H1 (cell line): ENCODE measurements at regions not wholly inside any gene's neighbourhood (a gene's known extent, or its start where the extent isn't known, plus 50 kb on each side); places are given as distances from the start of the nearest gene placed in this dataset.

ENCODE experiments used
- CTCF ChIA-PET: fragments of 300-600 bp; sonication (Branson Sonifier 250); formaldehyde crosslinking; loops from one replicate; lab custom pipeline; 2021; ENCODE audit not compliant: partially characterized antibody; lab: Charles Lee
- POLR2A ChIA-PET: fragments of 300-600 bp; sonication (Branson Sonifier 250); formaldehyde crosslinking; loops from one replicate; lab custom pipeline; 2021; ENCODE audit warnings: inconsistent platforms; ENCODE audit not compliant: partially characterized antibody; lab: Charles Lee
- DNase-seq, 2 experiments: peaks; one replicate each; pipeline versions ENCODE4 v3.0.0 to v3.0.0-alpha.2; 2010 to 2022; ENCODE audit warnings: low spot score in 2 of 2, low read depth in 1 of 2, mixed read lengths in 1 of 2
- FAIRE-seq: peaks from 2 replicates; lab custom pipeline; 2011; peaks lifted over from hg19 to GRCh38; lab: Jason Lieb, UNC
- H2AFZ ChIP-seq: 2 replicates; pipeline ENCODE4 v1.8.1; 2012; ENCODE audit warnings: low read length, inconsistent platforms
- H2AK5ac ChIP-seq: 2 replicates; pipeline ENCODE4 v1.6.1; 2013; ENCODE audit warnings: low read depth, low read length
- H2BK120ac ChIP-seq: replicated peaks from 2 replicates; pipeline ENCODE3; 2013; ENCODE audit warnings: low read depth, low read length, inconsistent platforms
- H2BK12ac ChIP-seq: 2 replicates; pipeline ENCODE4 v1.6.1; 2013; ENCODE audit warnings: low read depth, low read length
- H2BK15ac ChIP-seq: 2 replicates; pipeline ENCODE4 v1.6.1; 2013; ENCODE audit warnings: low read length
- H2BK20ac ChIP-seq: 2 replicates; pipeline ENCODE4 v1.6.1; 2013; ENCODE audit warnings: low read length
- H2BK5ac ChIP-seq: 2 replicates; pipeline ENCODE4 v1.6.1; 2013; ENCODE audit warnings: low read depth, low read length
- H3K14ac ChIP-seq: 2 replicates; pipeline ENCODE4 v1.6.1; 2013; ENCODE audit warnings: inconsistent platforms; ENCODE audit not compliant: insufficient read length
- H3K18ac ChIP-seq: 2 replicates; pipeline ENCODE4 v1.6.1; 2013; ENCODE audit warnings: low read length; ENCODE audit errors: extremely low read depth
- H3K23ac ChIP-seq: 2 replicates; pipeline ENCODE4 v1.6.1; 2013; ENCODE audit warnings: inconsistent platforms; ENCODE audit not compliant: insufficient read length
- H3K23me2 ChIP-seq: 2 replicates; pipeline ENCODE4 v1.6.1; 2013; ENCODE audit warnings: low read depth, low read length
- H3K27ac ChIP-seq: 2 replicates; pipeline ENCODE4 v1.6.1; 2011; ENCODE audit warnings: low read depth, low read length, inconsistent platforms
- H3K27me3 ChIP-seq, 4 experiments: replicated peaks in 1 of 4; 1 replicate in 1 of 4; 2 replicates in 3 of 4; pipeline versions ENCODE4 v1.6.1 to v1.8.1; 2011 to 2013; ENCODE audit warnings: low read length in 3 of 4, mild to moderate bottlenecking in 3 of 4, inconsistent platforms in 2 of 4, mixed read lengths in 2 of 4, moderate library complexity in 1 of 4; ENCODE audit not compliant: control insufficient read depth in 3 of 4, insufficient read depth in 3 of 4; ENCODE audit errors: extremely low read depth in 1 of 4
- H3K36me3 ChIP-seq, 4 experiments: 2 replicates each; pipeline versions ENCODE4 v1.6.1 to v1.8.1; 2011 to 2013; ENCODE audit warnings: mild to moderate bottlenecking in 4 of 4, low read length in 3 of 4, moderate library complexity in 2 of 4, control low read depth in 1 of 4, inconsistent platforms in 1 of 4; ENCODE audit not compliant: insufficient read depth in 4 of 4, control insufficient read depth in 2 of 4
- H3K4ac ChIP-seq: replicated peaks from 2 replicates; pipeline ENCODE3; 2013; ENCODE audit warnings: low read length, low read depth, mixed read lengths, inconsistent platforms; ENCODE audit not compliant: insufficient read length
- H3K4me1 ChIP-seq, 4 experiments: replicated peaks in 1 of 4; 1 replicate in 1 of 4; 2 replicates in 3 of 4; pipeline versions ENCODE4 v1.6.1 to v1.8.1; 2011 to 2013; ENCODE audit warnings: low read length in 3 of 4, inconsistent platforms in 2 of 4, mixed read lengths in 1 of 4; ENCODE audit not compliant: insufficient read depth in 4 of 4, control insufficient read depth in 3 of 4
- H3K4me2 ChIP-seq, 2 experiments: 2 replicates each; pipeline versions ENCODE4 v1.6.1 to v1.8.1; 2011 to 2013; ENCODE audit warnings: low read depth in 2 of 2, low read length in 2 of 2, control low read depth in 1 of 2, inconsistent platforms in 1 of 2, mild to moderate bottlenecking in 1 of 2; ENCODE audit not compliant: insufficient read depth in 1 of 2
- H3K4me3 ChIP-seq, 4 experiments: fragments of 200-600, 300-600 bp in 1 of 4; sonication (generic), shearing (Covaris generic), sonication (Bioruptor Twin) in 1 of 4; 2 replicates each; pipeline versions ENCODE4 v1.5.1 to v1.8.1; 2011 to 2016; ENCODE audit warnings: low read length in 4 of 4, low read depth in 3 of 4, control low read depth in 2 of 4, inconsistent platforms in 2 of 4, mild to moderate bottlenecking in 2 of 4, mixed read lengths in 1 of 4, moderate library complexity in 1 of 4; ENCODE audit not compliant: insufficient read depth in 2 of 4; ENCODE audit errors: extremely low read depth in 1 of 4
- H3K56ac ChIP-seq: replicated peaks from 2 replicates; pipeline ENCODE3; 2013; ENCODE audit warnings: low read depth, mild to moderate bottlenecking, mixed read lengths, low read length, inconsistent platforms; ENCODE audit not compliant: insufficient read length
- H3K79me1 ChIP-seq: 2 replicates; pipeline ENCODE4 v1.6.1; 2013; ENCODE audit warnings: low read depth, low read length, control low read depth
- H3K79me2 ChIP-seq, 2 experiments: 2 replicates each; pipeline versions ENCODE4 v1.6.1 to v1.8.1; 2012 to 2013; ENCODE audit warnings: low read length in 2 of 2, mild to moderate bottlenecking in 2 of 2, inconsistent platforms in 1 of 2; ENCODE audit not compliant: insufficient read depth in 2 of 2, control insufficient read depth in 1 of 2
- H3K9ac ChIP-seq, 4 experiments: replicated peaks in 1 of 4; 1 replicate in 1 of 4; 2 replicates in 3 of 4; pipeline versions ENCODE4 v1.6.1 to v1.8.1; 2011 to 2013; ENCODE audit warnings: low read depth in 3 of 4, low read length in 3 of 4, control low read depth in 2 of 4, mild to moderate bottlenecking in 2 of 4, moderate library complexity in 2 of 4, inconsistent platforms in 1 of 4; ENCODE audit errors: extremely low read depth in 1 of 4
- H3K9me3 ChIP-seq, 2 experiments: 2 replicates each; pipeline versions ENCODE4 v1.6.1 to v1.8.1; 2012 to 2013; ENCODE audit warnings: mild to moderate bottlenecking in 2 of 2, moderate library complexity in 2 of 2, control low read depth in 1 of 2, inconsistent platforms in 1 of 2, low read depth in 1 of 2, low read length in 1 of 2, mixed read lengths in 1 of 2; ENCODE audit not compliant: insufficient read depth in 2 of 2
- H4K20me1 ChIP-seq, 2 experiments: replicated peaks in 1 of 2; 2 replicates each; pipeline versions ENCODE3 to v1.8.1; 2011 to 2013; ENCODE audit warnings: inconsistent platforms in 2 of 2, low read length in 2 of 2, mild to moderate bottlenecking in 1 of 2; ENCODE audit not compliant: insufficient read depth in 2 of 2, control insufficient read depth in 1 of 2
- H4K5ac ChIP-seq: 2 replicates; pipeline ENCODE4 v1.6.1; 2013; ENCODE audit warnings: low read length, low read depth, mixed read lengths, inconsistent platforms; ENCODE audit not compliant: insufficient read length
- H4K8ac ChIP-seq: 2 replicates; pipeline ENCODE4 v1.8.0; 2013; ENCODE audit warnings: mild to moderate bottlenecking, moderate library complexity, low read length, inconsistent platforms; ENCODE audit not compliant: insufficient read depth; ENCODE audit errors: extremely low read depth
- H4K91ac ChIP-seq: replicated peaks from 2 replicates; pipeline ENCODE3; 2013; ENCODE audit warnings: low read length, mixed read lengths, inconsistent platforms; ENCODE audit not compliant: insufficient read length
- HDAC6 ChIP-seq: IDR thresholded peaks from one replicate; pipeline ENCODE4 v1.7.1; 2012; ENCODE audit warnings: low read depth, mild to moderate bottlenecking, inconsistent platforms, low read length, moderate library complexity
- JUND ChIP-seq: IDR thresholded peaks from 2 replicates; pipeline ENCODE4 v1.6.1; 2011; ENCODE audit warnings: mild to moderate bottlenecking, improper control_type of control experiment, low read length
- RXRA ChIP-seq: IDR thresholded peaks from 2 replicates; pipeline ENCODE4 v1.6.1; 2011; ENCODE audit warnings: low read depth, mild to moderate bottlenecking, low read length, moderate library complexity; ENCODE audit not compliant: insufficient read depth
- SIRT6 ChIP-seq: IDR thresholded peaks from one replicate; pipeline ENCODE4 v1.7.1; 2012; ENCODE audit warnings: low read length, inconsistent platforms
- SRF ChIP-seq: IDR thresholded peaks from 2 replicates; pipeline ENCODE4 v1.6.1; 2011; ENCODE audit warnings: mild to moderate bottlenecking, low read depth, low read length, moderate library complexity
- TAF7 ChIP-seq: optimal IDR thresholded peaks from 2 replicates; pipeline ENCODE3; 2011; ENCODE audit warnings: low read depth, mild to moderate bottlenecking, inconsistent platforms, low read length, moderate library complexity, borderline replicate concordance
- WGBS, 2 experiments: shearing (Covaris generic) in 1 of 2; methylation state at CpG; one replicate each; pipeline versions ENCODE4 v1.1.6 to v1.1.7; 2013 to 2015; ENCODE audit warnings: low lambda C conversion rate in 2 of 2, mixed read lengths in 2 of 2, inconsistent platforms in 1 of 2, low coverage in 1 of 2, missing lambda C conversion rate in 1 of 2; ENCODE audit not compliant: insufficient replicate concordance in 2 of 2, insufficient coverage in 1 of 2, insufficient read length in 1 of 2; ENCODE audit errors: extremely low coverage in 1 of 2, missing lambda C conversion rate in 1 of 2; 5-methylcytosine and 5-hydroxymethylcytosine counted together
- TF ChIP-seq, protein P1 (sequence below): IDR thresholded peaks from 2 replicates; pipeline ENCODE4 v1.6.1; 2011; ENCODE audit warnings: low read depth, mild to moderate bottlenecking, low read length; ENCODE audit not compliant: insufficient read depth
- TF ChIP-seq, protein P2 (sequence below): IDR thresholded peaks from 2 replicates; pipeline ENCODE4 v1.6.1; 2011; ENCODE audit warnings: low read length, improper control_type of control experiment
- TF ChIP-seq, protein P3 (sequence below), 3 experiments: IDR thresholded peaks; 1 replicate in 2 of 3; 2 replicates in 1 of 3; pipeline versions ENCODE4 v1.5.1 to v1.6.1; 2011; ENCODE audit warnings: low read length in 3 of 3, mild to moderate bottlenecking in 3 of 3, inconsistent platforms in 2 of 3, low read depth in 1 of 3, moderate library complexity in 1 of 3; ENCODE audit not compliant: insufficient read depth in 1 of 3; ENCODE audit errors: control extremely low read depth in 1 of 3

DNA sequence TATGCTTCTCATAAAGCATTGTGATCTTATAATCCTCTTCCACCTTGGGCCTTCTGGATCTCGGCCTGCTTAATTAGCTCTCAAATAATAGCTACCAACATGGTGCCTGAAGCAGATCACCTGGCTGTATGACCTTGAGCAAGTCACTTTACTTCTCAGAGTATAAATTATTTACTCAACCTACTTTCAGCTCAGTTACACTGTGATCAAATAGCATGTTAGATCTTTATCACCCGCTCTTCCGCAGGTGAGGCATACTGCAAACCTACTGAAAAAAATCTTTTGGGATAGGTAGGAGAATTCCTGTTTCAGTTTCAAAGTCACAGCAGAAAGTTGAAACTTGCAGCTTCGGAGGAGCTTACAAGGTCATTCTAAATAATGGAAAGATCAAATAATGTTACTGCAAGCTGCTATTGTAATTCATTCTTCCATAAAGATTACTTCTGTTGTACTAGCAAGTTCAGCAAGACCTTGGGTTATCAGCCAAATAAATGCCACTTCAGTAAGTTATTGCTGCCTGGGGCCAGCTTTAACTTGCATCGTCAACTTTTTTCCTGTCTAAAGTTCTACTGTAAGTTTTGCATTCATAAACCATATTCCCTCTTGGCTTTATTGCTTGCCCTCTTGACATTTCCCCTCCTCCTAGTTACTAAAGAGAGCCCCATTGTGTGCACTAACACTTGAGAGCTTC lies 268.4 kb upstream of the ATP11B start:
- POLR2A ChIA-PET, result no interaction called here
- Histone ChIP-seq H3K79me1 (no peaks in the 10 kb centered on the region), H3K56ac (no peak overlapping the region), H3K9me3 (no peaks in the 10 kb centered on the region), H2BK12ac (no peak overlapping the region), H3K27ac (no peak overlapping the region), H2BK120ac (no peak overlapping the region), H3K23ac (no peak overlapping the region), H4K91ac (no peak overlapping the region), H2AK5ac (no peak overlapping the region), H4K20me1 (no peaks in the 10 kb centered on the region), H2BK5ac (no peak overlapping the region), H3K9ac (no peak overlapping the region), H3K18ac (no peak overlapping the region), H3K79me2 (no peaks in the 10 kb centered on the region), H3K27me3 (no peaks in the 10 kb centered on the region), H3K36me3 (no peaks in the 10 kb centered on the region), H3K4me3 (no peak overlapping the region), H2BK15ac (no peak overlapping the region), H4K8ac (no peak overlapping the region), H3K4me1 (0 out of 7 replicates have a peak, but pooled peaks cover 0 to 4% (median 0%) of the 10 kb centered on the region in 4 experiments), H3K14ac (no peak overlapping the region), H2BK20ac (no peak overlapping the region), H4K5ac (no peak overlapping the region), H3K4ac (no peak overlapping the region), H3K23me2 (no peaks in the 10 kb centered on the region; the same call in 1 of the 2 replicates), H2AFZ (no peak overlapping the region), H3K4me2 (no peak overlapping the region)
- DNase-seq, result no peak
- FAIRE-seq, result no peak
- CTCF ChIA-PET, result interaction anchor here (0.6 to 0.9 kb wide), 6 partner anchors 16 to 224 kb away, joined by 3 to 4 read pairs (median 3); no protein-coding TSS in a partner anchor
- WGBS, 2 experiments, result 93% methylated on average over 5 of the region's 5 CpGs; no CpG with 5 or more reads in 1 of the 2 experiments
- TF ChIP-seq, protein P1, sequence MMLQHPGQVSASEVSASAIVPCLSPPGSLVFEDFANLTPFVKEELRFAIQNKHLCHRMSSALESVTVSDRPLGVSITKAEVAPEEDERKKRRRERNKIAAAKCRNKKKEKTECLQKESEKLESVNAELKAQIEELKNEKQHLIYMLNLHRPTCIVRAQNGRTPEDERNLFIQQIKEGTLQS, result no peak
- TF ChIP-seq, protein P2, sequence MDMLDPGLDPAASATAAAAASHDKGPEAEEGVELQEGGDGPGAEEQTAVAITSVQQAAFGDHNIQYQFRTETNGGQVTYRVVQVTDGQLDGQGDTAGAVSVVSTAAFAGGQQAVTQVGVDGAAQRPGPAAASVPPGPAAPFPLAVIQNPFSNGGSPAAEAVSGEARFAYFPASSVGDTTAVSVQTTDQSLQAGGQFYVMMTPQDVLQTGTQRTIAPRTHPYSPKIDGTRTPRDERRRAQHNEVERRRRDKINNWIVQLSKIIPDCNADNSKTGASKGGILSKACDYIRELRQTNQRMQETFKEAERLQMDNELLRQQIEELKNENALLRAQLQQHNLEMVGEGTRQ, result no peak
- TF ChIP-seq RXRA, result no peak
- no peak for TF ChIP-seq SRF
- TF ChIP-seq JUND, result no peak
- TF ChIP-seq, protein P3, sequence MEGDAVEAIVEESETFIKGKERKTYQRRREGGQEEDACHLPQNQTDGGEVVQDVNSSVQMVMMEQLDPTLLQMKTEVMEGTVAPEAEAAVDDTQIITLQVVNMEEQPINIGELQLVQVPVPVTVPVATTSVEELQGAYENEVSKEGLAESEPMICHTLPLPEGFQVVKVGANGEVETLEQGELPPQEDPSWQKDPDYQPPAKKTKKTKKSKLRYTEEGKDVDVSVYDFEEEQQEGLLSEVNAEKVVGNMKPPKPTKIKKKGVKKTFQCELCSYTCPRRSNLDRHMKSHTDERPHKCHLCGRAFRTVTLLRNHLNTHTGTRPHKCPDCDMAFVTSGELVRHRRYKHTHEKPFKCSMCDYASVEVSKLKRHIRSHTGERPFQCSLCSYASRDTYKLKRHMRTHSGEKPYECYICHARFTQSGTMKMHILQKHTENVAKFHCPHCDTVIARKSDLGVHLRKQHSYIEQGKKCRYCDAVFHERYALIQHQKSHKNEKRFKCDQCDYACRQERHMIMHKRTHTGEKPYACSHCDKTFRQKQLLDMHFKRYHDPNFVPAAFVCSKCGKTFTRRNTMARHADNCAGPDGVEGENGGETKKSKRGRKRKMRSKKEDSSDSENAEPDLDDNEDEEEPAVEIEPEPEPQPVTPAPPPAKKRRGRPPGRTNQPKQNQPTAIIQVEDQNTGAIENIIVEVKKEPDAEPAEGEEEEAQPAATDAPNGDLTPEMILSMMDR (IDR thresholded peaks at IDR 0.05; ENCODE audit: control extremely low read depth in 1 of 3, insufficient read depth in 1 of 3, low read depth in 1 of 3, low read length in 3 of 3), result no peak
- TF ChIP-seq HDAC6, result no peak
- no peak for TF ChIP-seq SIRT6
- TF ChIP-seq TAF7, result no peak
